Skeletal muscle cell (primary cell): ENCODE measurements at regions not wholly inside any gene's neighbourhood (a gene's known extent, or its start where the extent isn't known, plus 50 kb on each side); places are given as distances from the start of the nearest gene placed in this dataset.
"Not testable (repeated sequence)": the region's sequence is repeated elsewhere in the genome, so short reads cannot be mapped to it uniquely, and the experiment has no call there.

Source experiments
- DNase-seq: peaks from one replicate; pipeline ENCODE4 v3.0.0-alpha.2; 2010; ENCODE audit warnings: low read depth
- H3K4me3 ChIP-seq: 2 replicates; pipeline ENCODE4 v1.5.1; 2011; ENCODE audit warnings: low read depth, mild to moderate bottlenecking, control low read depth, low read length, moderate library complexity

- DNase-seq, result no peak
- H3K4me3 ChIP-seq, result no peak overlapping the region
These were observed 372.4 kb upstream of the SLC7A11 start for GRCh38 chr4:138614398-138615142.

DNA sequence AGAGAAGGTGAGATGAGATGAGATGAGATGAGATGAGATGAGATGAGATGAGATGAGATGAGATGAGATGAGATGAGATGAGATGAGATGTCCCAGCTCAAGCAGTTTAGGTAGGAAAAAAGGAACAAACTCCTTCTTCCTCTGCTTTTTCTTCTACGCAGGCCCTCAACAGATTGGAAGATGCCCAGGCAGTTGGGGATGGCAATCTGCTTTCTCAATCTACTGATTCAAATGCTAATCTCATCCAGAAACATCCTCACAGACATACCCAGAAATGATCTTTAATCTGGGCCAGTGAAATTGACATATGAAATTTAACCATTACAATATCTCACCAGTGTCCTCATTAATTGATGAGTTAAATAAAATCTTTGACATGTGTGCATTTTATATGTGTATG is 370.3 kb upstream of the SLC7A11 start:
- H3K4me3 ChIP-seq, result no peak overlapping the region
- no peak for DNase-seq

DNA sequence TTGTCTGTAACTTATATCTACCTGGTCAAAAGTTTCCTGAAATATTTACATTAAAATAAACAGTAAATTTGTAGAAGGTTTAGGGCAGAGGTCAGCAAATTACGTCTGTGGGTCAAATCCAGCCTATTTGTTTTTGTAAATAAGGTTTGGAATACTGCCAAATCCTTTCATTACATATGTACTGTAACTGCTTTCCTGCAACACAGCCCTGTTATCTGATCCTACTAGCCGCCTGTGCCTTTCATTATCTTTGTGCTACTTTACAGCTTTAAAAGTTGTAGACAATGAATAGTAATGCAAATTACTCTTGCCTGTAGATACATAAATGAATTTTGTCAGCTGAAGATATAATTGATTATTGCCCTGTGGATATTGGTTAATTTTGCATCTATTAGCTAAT is 369.6 kb upstream of the SLC7A11 start:
- no peak overlapping the region for H3K4me3 ChIP-seq
- no peak for DNase-seq

GRCh38 chr4:138611017-138611416 is 368.9 kb upstream of the SLC7A11 start:
- no peak overlapping the region for H3K4me3 ChIP-seq
- no peak for DNase-seq

GRCh38 chr4:138609943-138610350 is 367.8 kb upstream of the SLC7A11 start:
- H3K4me3 ChIP-seq, result no peak overlapping the region
- peak; percentile 46 for DNase-seq

DNA sequence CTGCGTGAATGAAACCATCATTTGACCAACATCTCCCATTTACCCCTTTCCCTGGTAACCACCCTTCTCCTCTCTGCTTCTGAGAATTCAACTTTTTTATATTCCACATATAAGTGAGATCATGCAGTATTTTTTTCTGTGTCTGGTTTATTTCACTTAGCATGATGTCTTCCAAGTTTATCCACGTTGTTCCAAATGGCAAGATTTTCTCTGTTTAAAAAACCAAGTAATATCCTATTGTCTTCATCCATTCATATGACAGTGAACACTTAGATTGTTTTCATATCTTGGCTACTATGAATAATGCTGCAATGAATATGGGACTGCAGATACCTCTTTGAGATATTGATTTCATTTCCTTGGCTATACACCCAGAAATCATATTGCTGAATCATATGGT is 362.4 kb upstream of the SLC7A11 start:
- DNase-seq, result no peak
- no peak overlapping the region for H3K4me3 ChIP-seq

- no peak for DNase-seq
- no peak overlapping the region for H3K4me3 ChIP-seq
These were observed 360.5 kb upstream of the SLC7A11 start for GRCh38 chr4:138602664-138603063.

- DNase-seq, result no peak
- no peak overlapping the region for H3K4me3 ChIP-seq
These were observed 357.8 kb upstream of the SLC7A11 start for GRCh38 chr4:138599965-138600364.

DNA sequence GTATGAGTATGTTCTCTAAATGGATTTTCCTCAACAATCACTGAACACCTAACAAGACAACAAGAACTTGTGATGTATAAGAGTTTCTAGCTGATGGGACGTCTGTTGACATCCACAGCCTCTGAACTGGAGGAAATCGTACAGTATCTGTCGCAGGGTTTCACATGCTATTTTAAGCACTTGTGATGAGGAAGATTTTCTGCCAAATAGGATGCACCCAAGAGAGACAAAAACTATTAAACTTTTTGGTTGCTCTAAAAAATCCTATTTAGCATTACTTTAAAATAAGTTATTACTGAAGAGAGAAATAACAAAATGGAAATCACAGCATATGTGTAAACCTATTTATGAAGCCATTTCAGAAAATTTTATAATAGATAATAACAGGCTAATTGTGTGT is 356.1 kb upstream of the SLC7A11 start:
- H3K4me3 ChIP-seq, result no peak overlapping the region
- DNase-seq, result no peak

DNA sequence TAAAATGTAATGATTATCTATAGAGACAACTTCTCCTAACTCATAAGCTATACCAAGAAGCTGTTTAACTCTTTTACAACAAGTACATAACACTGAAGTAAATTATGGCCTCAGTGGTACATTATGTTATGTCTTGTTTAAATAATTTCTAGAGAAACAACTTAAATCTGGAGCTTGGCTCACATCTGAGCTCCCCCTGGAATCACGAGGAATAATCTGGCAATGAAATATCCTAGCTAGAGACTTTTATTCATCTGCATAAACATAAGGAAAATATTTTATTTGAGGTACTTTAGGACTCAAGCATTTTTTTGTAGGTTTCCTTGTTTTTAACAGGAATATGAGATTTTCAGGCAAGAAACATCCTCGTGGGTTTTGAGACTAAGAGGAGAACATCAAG is 354.7 kb upstream of the SLC7A11 start:
- H3K4me3 ChIP-seq, result no peak overlapping the region
- no peak for DNase-seq

GRCh38 chr4:138595731-138596460 is 353.7 kb upstream of the SLC7A11 start:
- no peak overlapping the region for H3K4me3 ChIP-seq
- peak; percentile 22 for DNase-seq

GRCh38 chr4:138595171-138595570 is 353.0 kb upstream of the SLC7A11 start:
- no peak for DNase-seq
- H3K4me3 ChIP-seq, result no peak overlapping the region

DNA sequence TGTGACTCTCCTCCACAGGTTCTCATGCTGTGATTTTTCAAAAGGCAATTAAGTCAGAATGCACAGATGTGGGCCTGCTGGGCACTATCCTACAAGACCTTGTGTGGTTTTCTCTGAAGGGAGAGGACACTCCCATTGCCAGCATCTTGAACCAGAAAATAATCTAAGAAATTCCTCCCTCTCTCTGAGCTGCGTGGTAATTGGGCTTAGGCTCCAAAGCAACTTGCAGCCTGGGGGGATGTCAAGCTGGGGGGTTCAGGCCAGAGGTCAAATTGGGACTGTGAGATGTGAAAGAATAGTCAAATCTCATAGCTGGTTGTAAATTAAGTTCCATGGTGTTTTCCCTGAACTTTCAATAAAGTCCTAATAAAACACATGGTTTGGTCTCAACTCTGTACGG is 350.6 kb upstream of the SLC7A11 start:
- no peak overlapping the region for H3K4me3 ChIP-seq
- no peak for DNase-seq

- DNase-seq, result no peak
These were observed 349.7 kb upstream of the SLC7A11 start for GRCh38 chr4:138591808-138592207.

GRCh38 chr4:138588501-138588900 is 346.4 kb upstream of the SLC7A11 start:
- no peak overlapping the region for H3K4me3 ChIP-seq

More at GRCh38 chr4:138591808-138592207, 349.7 kb upstream of the SLC7A11 start:
- no peak overlapping the region for H3K4me3 ChIP-seq

GRCh38 chr4:138579146-138579545 is 337.0 kb upstream of the SLC7A11 start:
- no peak for DNase-seq
- no peak overlapping the region for H3K4me3 ChIP-seq

More at GRCh38 chr4:138588501-138588900, 346.4 kb upstream of the SLC7A11 start:
- DNase-seq, result no peak

DNA sequence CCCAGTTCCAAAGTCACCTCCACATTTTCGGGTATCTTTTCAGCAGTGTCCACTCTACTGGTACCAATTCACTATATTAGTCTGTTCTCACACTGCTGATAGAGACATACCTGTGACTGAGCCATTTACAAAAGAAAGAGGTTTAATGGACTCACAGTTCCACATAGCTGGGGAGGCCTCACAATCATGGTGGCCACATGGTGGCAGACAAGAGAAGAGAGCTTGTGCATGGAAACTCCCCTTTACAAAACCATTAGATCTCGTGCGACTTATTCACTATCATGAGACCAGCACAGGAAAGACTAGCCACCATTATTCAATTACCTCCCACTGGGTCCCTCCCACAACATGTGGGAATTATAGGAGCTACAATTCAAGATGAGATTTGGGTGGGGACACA is 335.7 kb upstream of the SLC7A11 start:
- not testable (repeated sequence) for H3K4me3 ChIP-seq, DNase-seq

GRCh38 chr4:138577145-138577544 is 335.0 kb upstream of the SLC7A11 start:
- no peak for DNase-seq

DNA sequence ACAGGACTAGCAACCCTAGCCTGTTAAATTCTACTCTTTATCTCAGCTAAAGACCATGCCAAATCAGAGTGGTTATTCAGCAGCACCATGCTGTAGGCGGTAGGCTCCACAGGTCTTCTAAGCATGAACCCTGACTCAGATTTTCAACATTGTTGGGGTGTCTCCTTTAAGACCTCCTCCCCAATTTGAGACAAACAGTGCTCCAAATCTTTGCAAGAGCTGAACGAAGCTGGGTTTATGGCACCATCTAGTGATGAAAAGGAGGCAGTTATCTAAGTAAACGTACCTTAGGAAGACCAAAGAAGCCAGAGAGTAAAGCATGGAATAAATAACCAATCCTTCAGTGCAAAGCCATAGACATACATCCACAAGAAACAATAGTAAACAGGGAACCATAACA is 334.5 kb upstream of the SLC7A11 start:
- no peak for DNase-seq

More at GRCh38 chr4:138577145-138577544, 335.0 kb upstream of the SLC7A11 start:
- no peak overlapping the region for H3K4me3 ChIP-seq

DNA sequence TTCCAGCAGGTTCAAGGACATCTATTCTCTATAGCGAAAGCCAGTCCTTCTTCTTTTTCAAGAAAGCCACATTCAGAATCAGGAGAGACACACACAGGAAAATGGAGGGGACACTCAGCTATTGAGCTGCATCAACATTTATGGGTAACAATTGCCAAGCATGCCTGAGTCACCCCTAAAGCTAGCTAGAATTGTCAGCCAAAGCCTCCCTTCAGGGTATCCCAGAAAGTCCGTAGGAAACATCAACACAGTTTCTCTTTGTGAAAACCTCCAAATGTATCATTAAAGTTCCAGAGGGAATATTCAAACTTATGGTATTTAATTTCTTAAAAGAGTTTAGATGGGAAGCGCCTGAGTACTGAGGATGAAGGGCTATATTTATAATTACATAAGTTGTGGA is 331.1 kb upstream of the SLC7A11 start:
- no peak overlapping the region for H3K4me3 ChIP-seq
- no peak for DNase-seq

More for the DNA sequence above, 334.5 kb upstream of the SLC7A11 start:
- no peak overlapping the region for H3K4me3 ChIP-seq

DNA sequence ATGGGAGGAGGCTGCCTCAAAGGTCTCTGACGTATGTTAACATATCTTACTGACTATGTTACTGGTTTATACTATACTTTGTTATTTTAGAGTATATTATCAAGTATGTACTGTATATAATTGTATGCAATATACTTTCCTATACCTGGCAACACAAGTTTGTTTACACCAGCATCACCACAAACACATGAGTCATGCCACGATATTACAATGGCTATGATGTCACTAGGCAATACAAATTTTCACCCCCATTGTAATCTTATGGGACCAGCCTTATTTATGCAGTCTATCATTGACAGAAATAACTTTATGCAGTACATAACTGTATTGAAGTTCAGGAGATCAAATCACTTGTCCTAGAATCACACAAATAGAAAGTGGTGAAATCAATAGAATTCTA is 329.9 kb upstream of the SLC7A11 start:
- no peak for DNase-seq
- H3K4me3 ChIP-seq, result no peak overlapping the region
